ENCODE measurements at regions not wholly inside any gene's neighbourhood (a gene's known extent, or its start where the extent isn't known, plus 50 kb on each side); places are given as distances from the start of the nearest gene placed in this dataset.

GRCh38 chr2:97359861-97360584 lies 229.7 kb downstream of the ANKRD36B start:
- intact Hi-C loops (cut with micrococcal nuclease; ENCODE audit: unreplicated experiment) = no loop called here
- no peak overlapping the region for H3K4me2 ChIP-seq (ENCODE audit: control insufficient read depth, insufficient read depth)
- no peaks in the 10 kb centered on the region for H4K20me1 ChIP-seq (ENCODE audit: control insufficient read depth, insufficient read depth)
- in situ Hi-C loops (cut with MboI) = no loop called here
- no TSS peak for BruUV-seq (replicated peaks)
- H3K9ac ChIP-seq (ENCODE audit: control insufficient read depth, insufficient read depth, low read length) = no peak overlapping the region
- no peak overlapping the region for H3K4me3 ChIP-seq
- no peaks in the 10 kb centered on the region for H3K36me3 ChIP-seq (ENCODE audit: control insufficient read depth in 2 of 2, insufficient read depth in 2 of 2, low read length in 1 of 2)
- H3K27ac ChIP-seq (ENCODE audit: control insufficient read depth, insufficient read depth) = no peak overlapping the region
- TF ChIP-seq ELK1 (IDR thresholded peaks at IDR 0.05; ENCODE audit: low read depth, low read length) (no peak), DPF2 (IDR thresholded peaks at IDR 0.05) (no peak), SRF (IDR thresholded peaks at IDR 0.05; ENCODE audit: low read depth in 2 of 2, low read length in 2 of 2) (no peak), PAX8 (IDR thresholded peaks at IDR 0.05) (no peak), ZBTB40 (IDR thresholded peaks at IDR 0.05; ENCODE audit: borderline replicate concordance) (no peak), CEBPB (IDR thresholded peaks at IDR 0.05; ENCODE audit: borderline replicate concordance in 1 of 2, low read depth in 2 of 2, low read length in 2 of 2) (no peak), POLR2AphosphoS5 (IDR thresholded peaks at IDR 0.05; ENCODE audit: low read length) (no peak), PML (IDR thresholded peaks at IDR 0.05; ENCODE audit: low read length) (no peak), FOXK2 (IDR thresholded peaks at IDR 0.05) (no peak), BCL3 (IDR thresholded peaks at IDR 0.05; ENCODE audit: borderline replicate concordance, insufficient read depth, low read depth, low read length, poor library complexity, severe bottlenecking) (no peak)
- RAD21 ChIA-PET (ENCODE audit: unreplicated experiment) = no interaction called here
- POLR2A ChIA-PET = no interaction called here
- no peak overlapping the region for H2AFZ ChIP-seq (ENCODE audit: control insufficient read depth, low read depth, low read length)
- peaks cover 0 to 1% of the 10 kb centered on the region in 2 experiments; a peak in 3 of 4 replicates for H3K27me3 ChIP-seq (replicated peaks in 1 of 2; ENCODE audit: control insufficient read depth in 2 of 2, insufficient read depth in 2 of 2, low read length in 1 of 2)
- H3K4me1 ChIP-seq (ENCODE audit: control insufficient read depth, insufficient read depth, low read length) = no peaks in the 10 kb centered on the region
- CTCF ChIA-PET = no interaction called here
- no peak for ATAC-seq
- DNase-seq (ENCODE audit: low read depth, low spot score) = no peak
- WGBS (ENCODE audit: insufficient coverage, insufficient replicate concordance, low lambda C conversion rate, missing lambda C conversion rate) = 4% methylated on average over 5 of the region's 5 CpGs
- SMC1A ChIA-PET (ENCODE audit: uncharacterized antibody, unreplicated experiment) = no interaction called here
- H3K79me2 ChIP-seq (ENCODE audit: control insufficient read depth, insufficient read depth, low read length) = no peaks in the 10 kb centered on the region
- H3K9me3 ChIP-seq (replicated peaks; ENCODE audit: control insufficient read depth, insufficient read depth, low read length) = no peaks in the 10 kb centered on the region
- FAIRE-seq = no peak
